ENCODE measurements at regions not wholly inside any gene's neighbourhood (a gene's known extent, or its start where the extent isn't known, plus 50 kb on each side); places are given as distances from the start of the nearest gene placed in this dataset.

GRCh38 chr5:50343715-50344114 lies 97.4 kb downstream of the EMB start:
- TF ChIP-seq CTCF (IDR thresholded peaks at IDR 0.05; ENCODE audit: low read length), result no peak
- no peak for TF ChIP-seq EZH2 (optimal IDR thresholded peaks at IDR 0.05; ENCODE audit: low read depth, low read length)
- TF ChIP-seq EZH2phosphoT487 (IDR thresholded peaks at IDR 0.05; ENCODE audit: low read length), result no peak
